Karpas-422 (cell line): ENCODE measurements at regions not wholly inside any gene's neighbourhood (a gene's known extent, or its start where the extent isn't known, plus 50 kb on each side); places are given as distances from the start of the nearest gene placed in this dataset.

Experiments
- DNase-seq: peaks from one replicate; pipeline ENCODE4 v3.0.0-alpha.2; 2015
- H2AFZ ChIP-seq: fragments of 200-600 bp; sonication (generic); 2 replicates; pipeline ENCODE4 v1.6.1; 2014; ENCODE audit warnings: antibody characterized with exemption, low read length, mixed read lengths
- H3K27ac ChIP-seq: fragments of 200-600 bp; sonication (generic); 2 replicates; pipeline ENCODE4 v1.5.1; 2014; ENCODE audit warnings: mild to moderate bottlenecking, low read length, moderate library complexity
- H3K27me3 ChIP-seq: fragments of 200-600 bp; sonication (generic); 2 replicates; pipeline ENCODE4 v1.6.1; 2014; ENCODE audit warnings: low read length, mixed read lengths
- H3K36me3 ChIP-seq: fragments of 200-600 bp; sonication (generic); 2 replicates; pipeline ENCODE4 v1.6.1; 2014; ENCODE audit warnings: low read length, mixed read lengths; ENCODE audit not compliant: insufficient read depth
- H3K4me1 ChIP-seq: fragments of 200-600 bp; sonication (generic); 2 replicates; pipeline ENCODE4 v1.6.1; 2014; ENCODE audit warnings: mild to moderate bottlenecking, low read length, mixed read lengths
- H3K4me2 ChIP-seq: fragments of 200-600 bp; sonication (generic); 2 replicates; pipeline ENCODE4 v1.6.1; 2014; ENCODE audit warnings: low read length, low read depth, mild to moderate bottlenecking; ENCODE audit not compliant: poor library complexity, severe bottlenecking
- H3K4me3 ChIP-seq: fragments of 200-600 bp; sonication (generic); 2 replicates; pipeline ENCODE4 v1.5.1; 2014; ENCODE audit warnings: mild to moderate bottlenecking, antibody characterized with exemption, low read length, mixed read lengths
- H3K79me2 ChIP-seq: fragments of 200-600 bp; sonication (generic); 2 replicates; pipeline ENCODE4 v1.6.1; 2014; ENCODE audit warnings: mild to moderate bottlenecking, low read length, mixed read lengths
- H3K9ac ChIP-seq: fragments of 200-600 bp; sonication (generic); 2 replicates; pipeline ENCODE4 v1.6.0; 2014; ENCODE audit warnings: low read length
- H3K9me2 ChIP-seq: fragments of 200-600 bp; sonication (generic), shearing (Covaris generic); replicated peaks from 2 replicates; pipeline ENCODE4 v1.6.0; 2014; ENCODE audit warnings: mild to moderate bottlenecking, low read length, moderate library complexity; ENCODE audit not compliant: insufficient read depth
- H3K9me3 ChIP-seq: fragments of 300-700, 200-600 bp; sonication (generic); 2 replicates; pipeline ENCODE4 v1.6.1; 2014; ENCODE audit warnings: low read length, mixed read lengths
- H4K20me1 ChIP-seq: fragments of 200-600 bp; sonication (generic); 2 replicates; pipeline ENCODE4 v1.6.1; 2014; ENCODE audit warnings: mild to moderate bottlenecking, antibody characterized with exemption, low read length, low read depth; ENCODE audit not compliant: insufficient read depth

- Histone ChIP-seq H4K20me1 (no peaks in the 10 kb centered on the region), H3K27me3 (no peaks in the 10 kb centered on the region), H3K4me1 (no peaks in the 10 kb centered on the region), H2AFZ (no peak overlapping the region), H3K79me2 (no peaks in the 10 kb centered on the region), H3K4me2 (no peak overlapping the region), H3K9me2 (no peaks in the 10 kb centered on the region), H3K9me3 (no peaks in the 10 kb centered on the region), H3K4me3 (no peak overlapping the region), H3K9ac (no peak overlapping the region), H3K27ac (no peak overlapping the region), H3K36me3 (no peaks in the 10 kb centered on the region)
- DNase-seq: no peak
These were observed 129.3 kb downstream of the LNPK start for GRCh38 chr2:175872721-175873120.

DNA sequence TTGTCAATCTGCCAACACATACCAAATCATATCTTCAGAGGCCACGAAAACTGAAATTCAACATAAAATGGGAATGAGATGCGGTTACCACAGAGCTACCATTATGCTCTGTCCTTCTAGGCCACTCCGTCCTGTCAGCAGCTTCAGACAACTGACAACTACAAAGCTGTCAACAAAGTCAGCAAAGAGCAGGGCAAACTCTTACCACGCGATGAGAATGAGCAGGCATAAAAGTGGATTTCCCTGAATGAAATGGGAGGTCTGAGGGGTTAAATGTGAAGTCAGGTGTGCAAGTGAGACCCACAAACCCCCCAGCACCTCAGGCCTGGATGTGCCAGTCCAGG, 130.1 kb downstream of the LNPK start:
- no peak overlapping the region for H3K9ac ChIP-seq
- no peaks in the 10 kb centered on the region for H3K36me3 ChIP-seq

DNA sequence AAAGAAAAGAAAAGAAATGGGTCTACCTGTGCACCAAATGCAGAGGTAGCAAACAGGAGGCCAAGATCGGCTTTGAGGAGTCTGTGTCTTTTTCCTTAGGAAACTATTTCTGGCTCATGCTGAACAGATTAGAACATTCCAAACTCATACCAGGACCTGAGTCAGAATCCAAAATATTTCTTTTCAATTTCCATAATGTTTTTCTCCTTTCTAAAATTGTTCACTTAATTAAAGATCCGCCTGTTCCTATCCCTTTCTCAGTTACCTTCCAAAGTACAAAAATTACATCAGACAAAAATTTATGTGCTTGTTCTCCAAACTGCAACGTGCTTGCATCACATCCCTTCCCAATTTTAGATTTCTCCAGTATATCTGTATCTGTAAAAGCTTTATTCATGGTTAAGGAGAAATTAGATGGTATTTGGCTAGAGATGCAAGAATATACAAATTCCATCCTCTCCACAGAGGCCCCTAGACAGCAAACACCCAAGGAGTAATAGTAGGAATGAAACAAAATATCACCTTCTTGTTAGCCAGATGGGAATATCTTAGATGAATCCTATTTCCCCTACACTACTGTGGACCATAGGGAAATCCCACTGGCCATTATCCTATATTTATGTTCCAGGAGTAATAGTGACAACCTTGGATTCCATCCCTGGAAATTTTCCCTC, 130.6 kb downstream of the LNPK start:
- no peak overlapping the region for H2AFZ ChIP-seq
- H3K27me3 ChIP-seq: no peaks in the 10 kb centered on the region
- no peaks in the 10 kb centered on the region for H3K36me3 ChIP-seq
- H3K4me2 ChIP-seq: no peak overlapping the region
- no peaks in the 10 kb centered on the region for H4K20me1 ChIP-seq
- no peak overlapping the region for H3K4me3 ChIP-seq
- DNase-seq: no peak
- no peaks in the 10 kb centered on the region for H3K4me1 ChIP-seq
- H3K27ac ChIP-seq: no peak overlapping the region
- no peak overlapping the region for H3K9ac ChIP-seq
- H3K9me2 ChIP-seq: no peaks in the 10 kb centered on the region
- H3K79me2 ChIP-seq: no peaks in the 10 kb centered on the region
- no peaks in the 10 kb centered on the region for H3K9me3 ChIP-seq

More for the DNA sequence above, 130.1 kb downstream of the LNPK start:
- Histone ChIP-seq H3K4me1 (no peaks in the 10 kb centered on the region), H3K4me2 (no peak overlapping the region), H3K9me3 (no peaks in the 10 kb centered on the region), H3K9me2 (no peaks in the 10 kb centered on the region), H3K4me3 (no peak overlapping the region), H4K20me1 (no peaks in the 10 kb centered on the region), H3K27ac (no peak overlapping the region), H3K27me3 (no peaks in the 10 kb centered on the region), H3K79me2 (no peaks in the 10 kb centered on the region), H2AFZ (no peak overlapping the region)
- no peak for DNase-seq

DNA sequence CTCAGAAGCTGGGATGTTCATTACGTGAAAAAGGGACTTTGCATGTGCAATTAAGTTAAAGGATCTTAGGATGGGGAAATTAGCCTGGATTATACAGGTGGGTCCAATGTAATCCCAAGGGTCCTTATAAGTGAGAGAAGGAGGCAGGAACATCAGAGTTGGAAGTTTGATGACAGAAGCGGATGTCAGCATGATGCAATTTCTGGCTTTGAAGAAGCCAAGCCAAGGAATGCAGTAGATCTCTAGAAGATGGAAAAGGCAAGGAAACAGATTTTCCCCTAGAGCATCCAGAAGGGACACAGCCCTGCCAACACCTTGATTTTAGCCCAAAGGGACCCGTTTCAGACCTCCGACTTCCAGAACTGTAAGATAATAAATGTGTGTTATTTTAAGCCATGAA, 136.4 kb downstream of the LNPK start:
- H3K27ac ChIP-seq: no peak overlapping the region
- no peaks in the 10 kb centered on the region for H3K9me2 ChIP-seq
- H3K36me3 ChIP-seq: no peaks in the 10 kb centered on the region
- H3K27me3 ChIP-seq: no peaks in the 10 kb centered on the region
- no peaks in the 10 kb centered on the region for H3K4me1 ChIP-seq
- no peaks in the 10 kb centered on the region for H4K20me1 ChIP-seq
- DNase-seq: no peak
- H3K9me3 ChIP-seq: no peaks in the 10 kb centered on the region
- no peak overlapping the region for H3K4me3 ChIP-seq
- H3K4me2 ChIP-seq: no peak overlapping the region
- no peaks in the 10 kb centered on the region for H3K79me2 ChIP-seq
- H2AFZ ChIP-seq: no peak overlapping the region
- H3K9ac ChIP-seq: no peak overlapping the region

GRCh38 chr2:175864137-175864850, 137.8 kb downstream of the LNPK start:
- Histone ChIP-seq H3K4me2 (no peak overlapping the region), H3K27ac (no peak overlapping the region), H3K27me3 (no peaks in the 10 kb centered on the region), H3K4me3 (no peak overlapping the region), H3K4me1 (no peaks in the 10 kb centered on the region), H2AFZ (no peak overlapping the region), H3K36me3 (no peaks in the 10 kb centered on the region), H3K9me3 (no peaks in the 10 kb centered on the region), H3K9ac (no peak overlapping the region), H4K20me1 (no peaks in the 10 kb centered on the region), H3K79me2 (no peaks in the 10 kb centered on the region), H3K9me2 (no peaks in the 10 kb centered on the region)
- DNase-seq: no peak

DNA sequence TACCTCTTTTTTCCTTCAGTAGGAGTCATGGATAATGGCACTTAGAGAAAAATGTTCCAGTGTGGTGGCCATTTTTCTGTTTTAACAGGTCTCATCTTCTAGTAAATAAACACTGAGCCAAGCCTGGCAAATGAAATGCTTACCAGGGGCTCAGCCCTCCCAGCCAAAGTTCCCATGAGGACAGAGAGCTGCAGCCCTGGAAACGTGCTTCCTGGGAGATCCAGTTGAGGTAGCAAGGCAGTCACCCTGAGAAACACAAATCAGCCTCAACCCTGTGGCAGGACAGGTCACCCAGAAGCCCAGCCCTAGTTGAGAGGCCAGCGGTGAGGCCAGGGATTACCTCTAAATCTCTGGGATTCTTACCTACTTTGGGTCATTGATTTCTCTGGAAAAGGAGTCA, 140.1 kb downstream of the LNPK start:
- Histone ChIP-seq H3K9me3 (no peaks in the 10 kb centered on the region), H3K27ac (no peak overlapping the region), H3K9ac (no peak overlapping the region), H3K27me3 (no peaks in the 10 kb centered on the region), H3K79me2 (no peaks in the 10 kb centered on the region), H3K36me3 (no peaks in the 10 kb centered on the region), H3K4me1 (no peaks in the 10 kb centered on the region), H3K4me2 (no peak overlapping the region), H2AFZ (no peak overlapping the region), H4K20me1 (no peaks in the 10 kb centered on the region), H3K9me2 (no peaks in the 10 kb centered on the region), H3K4me3 (no peak overlapping the region)
- DNase-seq: no peak

DNA sequence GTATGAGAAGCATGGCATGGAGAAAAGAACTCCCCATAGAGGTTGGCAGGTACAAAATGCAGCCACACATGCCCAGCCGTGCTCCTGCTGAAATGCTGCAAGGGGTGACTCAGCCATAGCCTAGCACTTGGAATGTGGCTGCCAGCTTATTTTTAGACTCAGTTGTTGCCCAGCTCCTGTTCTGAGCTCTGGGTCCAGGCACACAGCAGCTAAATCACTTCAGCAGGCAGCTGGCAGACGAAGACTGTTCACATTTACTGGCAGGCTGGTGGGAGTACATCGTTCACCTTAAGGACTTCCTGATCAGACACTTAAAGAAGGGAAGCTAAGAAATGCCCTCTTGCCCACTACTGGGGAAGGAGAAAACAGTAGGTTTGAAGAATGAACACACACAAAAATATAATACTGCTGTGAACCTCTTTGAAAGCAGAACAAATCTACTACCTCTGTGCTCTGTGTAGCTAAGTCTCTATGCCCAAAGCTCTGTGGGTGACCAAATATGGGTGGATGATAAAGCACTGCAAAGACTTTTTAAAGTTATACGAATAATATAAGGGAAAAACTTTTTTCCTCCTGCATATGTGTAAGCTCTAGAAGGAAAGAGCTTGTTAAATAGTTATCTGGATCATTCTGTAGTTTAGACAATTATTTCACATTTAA, 146.1 kb downstream of the LNPK start:
- Histone ChIP-seq H3K4me3 (no peak overlapping the region), H3K9me2 (no peaks in the 10 kb centered on the region), H3K27ac (no peak overlapping the region), H3K27me3 (no peaks in the 10 kb centered on the region), H3K4me1 (no peaks in the 10 kb centered on the region), H3K36me3 (no peaks in the 10 kb centered on the region), H3K9ac (no peak overlapping the region), H4K20me1 (no peaks in the 10 kb centered on the region), H3K4me2 (no peak overlapping the region), H3K9me3 (no peaks in the 10 kb centered on the region), H2AFZ (no peak overlapping the region), H3K79me2 (no peaks in the 10 kb centered on the region)
- DNase-seq: no peak

DNA sequence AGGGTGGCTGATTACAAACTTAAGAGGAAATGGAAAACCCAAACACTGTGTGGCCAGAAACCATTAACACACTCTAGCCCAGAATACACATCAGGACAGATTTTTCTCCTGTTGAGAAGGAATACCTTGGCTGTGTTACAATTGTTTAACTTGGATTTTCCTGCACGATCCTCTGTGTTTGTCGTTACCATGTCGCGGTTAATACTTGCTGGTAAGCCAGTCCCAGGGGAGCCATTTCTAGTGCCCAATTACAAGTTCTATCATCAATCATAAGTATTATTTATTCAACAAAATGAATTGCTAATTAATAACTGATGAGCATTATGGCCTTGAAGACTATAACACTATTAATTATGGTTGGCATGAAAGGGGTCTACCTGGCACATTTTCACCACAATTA, 146.8 kb downstream of the LNPK start:
- H3K9me3 ChIP-seq: no peaks in the 10 kb centered on the region
- H2AFZ ChIP-seq: no peak overlapping the region
- no peaks in the 10 kb centered on the region for H4K20me1 ChIP-seq
- no peaks in the 10 kb centered on the region for H3K27me3 ChIP-seq
- no peaks in the 10 kb centered on the region for H3K9me2 ChIP-seq
- no peak overlapping the region for H3K9ac ChIP-seq
- H3K36me3 ChIP-seq: no peaks in the 10 kb centered on the region
- no peak for DNase-seq
- H3K79me2 ChIP-seq: no peaks in the 10 kb centered on the region
- H3K27ac ChIP-seq: no peak overlapping the region
- no peak overlapping the region for H3K4me3 ChIP-seq
- H3K4me2 ChIP-seq: no peak overlapping the region
- H3K4me1 ChIP-seq: no peaks in the 10 kb centered on the region
